ENCODE measurements at regions not wholly inside any gene's neighbourhood (a gene's known extent, or its start where the extent isn't known, plus 50 kb on each side); places are given as distances from the start of the nearest gene placed in this dataset.

DNA sequence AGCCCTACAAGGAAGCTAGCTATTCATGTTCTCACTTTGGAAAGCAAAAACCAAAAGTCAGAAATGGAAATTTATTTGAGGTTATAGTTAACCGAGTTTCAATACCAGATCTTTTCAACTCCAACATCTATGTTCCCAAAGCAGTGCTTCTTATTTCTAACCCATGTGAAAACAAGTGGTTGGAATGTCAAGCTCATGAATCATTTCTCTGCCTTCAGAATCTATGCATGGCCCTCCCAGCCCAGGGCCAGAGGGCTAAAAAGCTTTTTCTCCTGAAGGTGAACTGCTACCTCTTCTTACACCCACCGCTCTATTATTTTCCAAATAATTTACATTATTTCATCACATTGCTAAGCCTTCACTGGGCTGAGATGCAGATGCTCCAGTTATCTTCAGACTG is 158.4 kb downstream of the SP3 start:
- WGBS, 2 donors (ENCODE audit: low coverage in 1 of 2) = 83 to 87% methylated on average over 2 of the region's 2 CpGs
- no peak overlapping the region for H3K4me3 ChIP-seq
- intact Hi-C loops (cut with DNase I; ENCODE audit: low total_unique reads) = no loop called here
- H3K4me1 ChIP-seq = no peaks in the 10 kb centered on the region
- no peaks in the 10 kb centered on the region for H3K36me3 ChIP-seq
- TF ChIP-seq, protein P1, sequence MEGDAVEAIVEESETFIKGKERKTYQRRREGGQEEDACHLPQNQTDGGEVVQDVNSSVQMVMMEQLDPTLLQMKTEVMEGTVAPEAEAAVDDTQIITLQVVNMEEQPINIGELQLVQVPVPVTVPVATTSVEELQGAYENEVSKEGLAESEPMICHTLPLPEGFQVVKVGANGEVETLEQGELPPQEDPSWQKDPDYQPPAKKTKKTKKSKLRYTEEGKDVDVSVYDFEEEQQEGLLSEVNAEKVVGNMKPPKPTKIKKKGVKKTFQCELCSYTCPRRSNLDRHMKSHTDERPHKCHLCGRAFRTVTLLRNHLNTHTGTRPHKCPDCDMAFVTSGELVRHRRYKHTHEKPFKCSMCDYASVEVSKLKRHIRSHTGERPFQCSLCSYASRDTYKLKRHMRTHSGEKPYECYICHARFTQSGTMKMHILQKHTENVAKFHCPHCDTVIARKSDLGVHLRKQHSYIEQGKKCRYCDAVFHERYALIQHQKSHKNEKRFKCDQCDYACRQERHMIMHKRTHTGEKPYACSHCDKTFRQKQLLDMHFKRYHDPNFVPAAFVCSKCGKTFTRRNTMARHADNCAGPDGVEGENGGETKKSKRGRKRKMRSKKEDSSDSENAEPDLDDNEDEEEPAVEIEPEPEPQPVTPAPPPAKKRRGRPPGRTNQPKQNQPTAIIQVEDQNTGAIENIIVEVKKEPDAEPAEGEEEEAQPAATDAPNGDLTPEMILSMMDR (IDR thresholded peaks at IDR 0.05) = no peak
- TF ChIP-seq POLR2A (IDR thresholded peaks at IDR 0.05) = no peak
- TF ChIP-seq POLR2AphosphoS5 (IDR thresholded peaks at IDR 0.05) = no peak
- TF ChIP-seq EP300 (IDR thresholded peaks at IDR 0.05; ENCODE audit: low read depth) = no peak
- H3K9me3 ChIP-seq = no peaks in the 10 kb centered on the region
- H3K27me3 ChIP-seq = no peaks in the 10 kb centered on the region
- H3K27ac ChIP-seq = no peak overlapping the region
- in situ Hi-C loops (cut with MboI; ENCODE audit: low pct_ligation_motif_present in 1 of 4, low pct_unique_long_range_greater_than_20kb in 1 of 4, low sequenced_read_pairs in 3 of 4) = no loop called here
- DNase-seq = no peak

- in situ Hi-C loops (cut with MboI; ENCODE audit: low pct_ligation_motif_present in 1 of 4, low pct_unique_long_range_greater_than_20kb in 1 of 4, low sequenced_read_pairs in 3 of 4) (no loop called here), intact Hi-C loops (cut with DNase I; ENCODE audit: low total_unique reads) (no loop called here)
- Histone ChIP-seq H3K4me1 (no peaks in the 10 kb centered on the region), H3K4me3 (no peak overlapping the region), H3K36me3 (no peaks in the 10 kb centered on the region), H3K27ac (no peak overlapping the region), H3K27me3 (no peaks in the 10 kb centered on the region), H3K9me3 (no peaks in the 10 kb centered on the region)
- 63% methylated on average over 2 of the region's 2 CpGs; no CpG with 5 or more reads in 1 of the 2 donors for WGBS, 2 donors (ENCODE audit: low coverage in 1 of 2)
- TF ChIP-seq POLR2AphosphoS5 (IDR thresholded peaks at IDR 0.05) = no peak
- TF ChIP-seq POLR2A (IDR thresholded peaks at IDR 0.05) = no peak
- no peak for TF ChIP-seq EP300 (IDR thresholded peaks at IDR 0.05; ENCODE audit: low read depth)
- TF ChIP-seq, protein P1 (IDR thresholded peaks at IDR 0.05) = no peak
- no peak for DNase-seq
Observed at GRCh38 chr2:173808718-173809117, 156.5 kb downstream of the SP3 start.

DNA sequence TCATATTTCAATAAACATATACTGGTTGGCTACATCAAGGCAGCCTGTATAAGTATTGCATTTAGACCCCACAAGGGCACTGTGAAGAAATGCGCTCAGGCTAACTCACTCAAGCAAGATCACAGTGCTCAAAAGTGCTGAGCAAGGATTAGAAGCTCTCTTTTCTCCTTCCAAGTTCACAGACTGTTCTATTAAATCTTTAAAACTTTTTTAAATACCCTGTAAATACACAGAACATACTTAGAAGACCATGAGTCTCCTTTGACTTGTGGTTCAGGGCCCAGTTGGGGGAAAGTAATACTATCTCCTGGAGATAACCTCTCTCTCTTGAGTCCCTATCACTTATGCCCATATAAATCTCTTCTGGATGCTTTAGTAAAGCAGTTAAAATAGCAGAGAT is 152.9 kb downstream of the SP3 start:
- Histone ChIP-seq H3K9me3 (no peaks in the 10 kb centered on the region), H3K36me3 (no peaks in the 10 kb centered on the region), H3K27ac (no peak overlapping the region), H3K4me3 (no peak overlapping the region), H3K4me1 (no peaks in the 10 kb centered on the region), H3K27me3 (no peaks in the 10 kb centered on the region)
- in situ Hi-C loops (cut with MboI; ENCODE audit: low pct_ligation_motif_present in 1 of 4, low pct_unique_long_range_greater_than_20kb in 1 of 4, low sequenced_read_pairs in 3 of 4) = no loop called here
- DNase-seq = no peak
- TF ChIP-seq POLR2AphosphoS5 (IDR thresholded peaks at IDR 0.05) = no peak
- TF ChIP-seq EP300 (IDR thresholded peaks at IDR 0.05; ENCODE audit: low read depth) = no peak
- TF ChIP-seq, protein P1 (IDR thresholded peaks at IDR 0.05) = no peak
- TF ChIP-seq POLR2A (IDR thresholded peaks at IDR 0.05) = no peak
- WGBS, 2 donors (ENCODE audit: low coverage in 1 of 2) = 78 to 92% methylated on average over 1 of the region's 1 CpG
- intact Hi-C loops (cut with DNase I; ENCODE audit: low total_unique reads) = no loop called here

- 92 to 94% methylated on average over 1 to 3 of the region's 3 CpGs for WGBS, 2 donors (ENCODE audit: low coverage in 1 of 2)
- no peaks in the 10 kb centered on the region for H3K9me3 ChIP-seq
- in situ Hi-C loops (cut with MboI; ENCODE audit: low pct_ligation_motif_present in 1 of 4, low pct_unique_long_range_greater_than_20kb in 1 of 4, low sequenced_read_pairs in 3 of 4) = no loop called here
Observed at GRCh38 chr2:173814306-173814705, 150.9 kb downstream of the SP3 start.

More at GRCh38 chr2:173814306-173814705, 150.9 kb downstream of the SP3 start:
- no peaks in the 10 kb centered on the region for H3K36me3 ChIP-seq
- no peak for DNase-seq
- intact Hi-C loops (cut with DNase I; ENCODE audit: low total_unique reads) = no loop called here
- no peak overlapping the region for H3K4me3 ChIP-seq
- no peaks in the 10 kb centered on the region for H3K27me3 ChIP-seq
- H3K4me1 ChIP-seq = no peaks in the 10 kb centered on the region
- no peak for TF ChIP-seq EP300 (IDR thresholded peaks at IDR 0.05; ENCODE audit: low read depth)
- TF ChIP-seq, protein P1 (IDR thresholded peaks at IDR 0.05) = no peak
- TF ChIP-seq POLR2A (IDR thresholded peaks at IDR 0.05) = no peak
- TF ChIP-seq POLR2AphosphoS5 (IDR thresholded peaks at IDR 0.05) = no peak
- H3K27ac ChIP-seq = no peak overlapping the region

Data from transverse colon (tissue), 4 donors.